ENCODE measurements at regions not wholly inside any gene's neighbourhood (a gene's known extent, or its start where the extent isn't known, plus 50 kb on each side); places are given as distances from the start of the nearest gene placed in this dataset.

DNA sequence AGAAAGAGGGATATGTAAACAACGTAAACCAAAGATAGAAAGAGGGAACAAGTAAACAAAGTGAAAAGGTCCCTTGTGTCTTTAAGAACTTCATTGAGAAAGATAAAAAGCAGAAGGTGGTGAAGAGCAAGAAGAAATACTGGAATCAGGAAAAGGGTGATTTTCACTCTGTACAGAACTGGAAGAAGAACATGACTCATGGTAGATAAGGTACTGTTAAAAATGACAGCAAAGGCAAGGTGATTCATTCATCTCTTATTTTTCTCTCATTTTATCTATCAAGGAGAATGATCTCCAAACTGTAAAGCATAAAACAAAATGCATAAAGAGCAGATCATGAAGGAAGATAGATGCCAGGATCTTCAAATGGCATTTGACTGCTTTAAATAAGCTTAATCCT is 724.6 kb upstream of the CELF4 start:
- H3K4me3 ChIP-seq (ENCODE audit: low read depth in 1 of 3, low read length in 3 of 3): no peak overlapping the region
- H3K9me3 ChIP-seq (ENCODE audit: control insufficient read depth in 4 of 4, low read length in 3 of 4): no peaks in the 10 kb centered on the region
- no peak for DNase-seq (ENCODE audit: low spot score)
- no peaks in the 10 kb centered on the region for H3K27me3 ChIP-seq (ENCODE audit: control insufficient read depth in 4 of 4, insufficient read depth in 4 of 4, low read length in 3 of 4)
- H3K4me1 ChIP-seq (ENCODE audit: control insufficient read depth in 4 of 4, insufficient read depth in 4 of 4, low read length in 3 of 4): no peaks in the 10 kb centered on the region
- WGBS: 63% methylated on average over 1 of the region's 1 CpG
- no peaks in the 10 kb centered on the region for H3K36me3 ChIP-seq (ENCODE audit: control insufficient read depth in 4 of 4, insufficient read depth in 3 of 4, low read depth in 1 of 4, low read length in 3 of 4)
- H3K27ac ChIP-seq (ENCODE audit: low read depth in 1 of 2, low read length in 2 of 2): no peak overlapping the region
- no peak overlapping the region for H3K9ac ChIP-seq (ENCODE audit: low read depth in 1 of 2, low read length in 2 of 2)
- TF ChIP-seq, protein P1, sequence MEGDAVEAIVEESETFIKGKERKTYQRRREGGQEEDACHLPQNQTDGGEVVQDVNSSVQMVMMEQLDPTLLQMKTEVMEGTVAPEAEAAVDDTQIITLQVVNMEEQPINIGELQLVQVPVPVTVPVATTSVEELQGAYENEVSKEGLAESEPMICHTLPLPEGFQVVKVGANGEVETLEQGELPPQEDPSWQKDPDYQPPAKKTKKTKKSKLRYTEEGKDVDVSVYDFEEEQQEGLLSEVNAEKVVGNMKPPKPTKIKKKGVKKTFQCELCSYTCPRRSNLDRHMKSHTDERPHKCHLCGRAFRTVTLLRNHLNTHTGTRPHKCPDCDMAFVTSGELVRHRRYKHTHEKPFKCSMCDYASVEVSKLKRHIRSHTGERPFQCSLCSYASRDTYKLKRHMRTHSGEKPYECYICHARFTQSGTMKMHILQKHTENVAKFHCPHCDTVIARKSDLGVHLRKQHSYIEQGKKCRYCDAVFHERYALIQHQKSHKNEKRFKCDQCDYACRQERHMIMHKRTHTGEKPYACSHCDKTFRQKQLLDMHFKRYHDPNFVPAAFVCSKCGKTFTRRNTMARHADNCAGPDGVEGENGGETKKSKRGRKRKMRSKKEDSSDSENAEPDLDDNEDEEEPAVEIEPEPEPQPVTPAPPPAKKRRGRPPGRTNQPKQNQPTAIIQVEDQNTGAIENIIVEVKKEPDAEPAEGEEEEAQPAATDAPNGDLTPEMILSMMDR (IDR thresholded peaks at IDR 0.05; ENCODE audit: low read depth, low read length, missing input control): no peak
- no peak for TF ChIP-seq GABPA (IDR thresholded peaks at IDR 0.05 in 1 of 2, conservative IDR thresholded peaks at IDR 0.05 in 1 of 2)
- TF ChIP-seq RXRA (IDR thresholded peaks at IDR 0.05): no peak
- TF ChIP-seq, protein P2, sequence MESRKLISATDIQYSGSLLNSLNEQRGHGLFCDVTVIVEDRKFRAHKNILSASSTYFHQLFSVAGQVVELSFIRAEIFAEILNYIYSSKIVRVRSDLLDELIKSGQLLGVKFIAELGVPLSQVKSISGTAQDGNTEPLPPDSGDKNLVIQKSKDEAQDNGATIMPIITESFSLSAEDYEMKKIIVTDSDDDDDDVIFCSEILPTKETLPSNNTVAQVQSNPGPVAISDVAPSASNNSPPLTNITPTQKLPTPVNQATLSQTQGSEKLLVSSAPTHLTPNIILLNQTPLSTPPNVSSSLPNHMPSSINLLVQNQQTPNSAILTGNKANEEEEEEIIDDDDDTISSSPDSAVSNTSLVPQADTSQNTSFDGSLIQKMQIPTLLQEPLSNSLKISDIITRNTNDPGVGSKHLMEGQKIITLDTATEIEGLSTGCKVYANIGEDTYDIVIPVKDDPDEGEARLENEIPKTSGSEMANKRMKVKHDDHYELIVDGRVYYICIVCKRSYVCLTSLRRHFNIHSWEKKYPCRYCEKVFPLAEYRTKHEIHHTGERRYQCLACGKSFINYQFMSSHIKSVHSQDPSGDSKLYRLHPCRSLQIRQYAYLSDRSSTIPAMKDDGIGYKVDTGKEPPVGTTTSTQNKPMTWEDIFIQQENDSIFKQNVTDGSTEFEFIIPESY (IDR thresholded peaks at IDR 0.05): no peak
- TF ChIP-seq, protein P3, sequence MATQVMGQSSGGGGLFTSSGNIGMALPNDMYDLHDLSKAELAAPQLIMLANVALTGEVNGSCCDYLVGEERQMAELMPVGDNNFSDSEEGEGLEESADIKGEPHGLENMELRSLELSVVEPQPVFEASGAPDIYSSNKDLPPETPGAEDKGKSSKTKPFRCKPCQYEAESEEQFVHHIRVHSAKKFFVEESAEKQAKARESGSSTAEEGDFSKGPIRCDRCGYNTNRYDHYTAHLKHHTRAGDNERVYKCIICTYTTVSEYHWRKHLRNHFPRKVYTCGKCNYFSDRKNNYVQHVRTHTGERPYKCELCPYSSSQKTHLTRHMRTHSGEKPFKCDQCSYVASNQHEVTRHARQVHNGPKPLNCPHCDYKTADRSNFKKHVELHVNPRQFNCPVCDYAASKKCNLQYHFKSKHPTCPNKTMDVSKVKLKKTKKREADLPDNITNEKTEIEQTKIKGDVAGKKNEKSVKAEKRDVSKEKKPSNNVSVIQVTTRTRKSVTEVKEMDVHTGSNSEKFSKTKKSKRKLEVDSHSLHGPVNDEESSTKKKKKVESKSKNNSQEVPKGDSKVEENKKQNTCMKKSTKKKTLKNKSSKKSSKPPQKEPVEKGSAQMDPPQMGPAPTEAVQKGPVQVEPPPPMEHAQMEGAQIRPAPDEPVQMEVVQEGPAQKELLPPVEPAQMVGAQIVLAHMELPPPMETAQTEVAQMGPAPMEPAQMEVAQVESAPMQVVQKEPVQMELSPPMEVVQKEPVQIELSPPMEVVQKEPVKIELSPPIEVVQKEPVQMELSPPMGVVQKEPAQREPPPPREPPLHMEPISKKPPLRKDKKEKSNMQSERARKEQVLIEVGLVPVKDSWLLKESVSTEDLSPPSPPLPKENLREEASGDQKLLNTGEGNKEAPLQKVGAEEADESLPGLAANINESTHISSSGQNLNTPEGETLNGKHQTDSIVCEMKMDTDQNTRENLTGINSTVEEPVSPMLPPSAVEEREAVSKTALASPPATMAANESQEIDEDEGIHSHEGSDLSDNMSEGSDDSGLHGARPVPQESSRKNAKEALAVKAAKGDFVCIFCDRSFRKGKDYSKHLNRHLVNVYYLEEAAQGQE (IDR thresholded peaks at IDR 0.05): no peak
- no peak for TF ChIP-seq RAD21 (IDR thresholded peaks at IDR 0.05)
- TF ChIP-seq HNF4G (IDR thresholded peaks at IDR 0.05): no peak
- TF ChIP-seq, protein P4, sequence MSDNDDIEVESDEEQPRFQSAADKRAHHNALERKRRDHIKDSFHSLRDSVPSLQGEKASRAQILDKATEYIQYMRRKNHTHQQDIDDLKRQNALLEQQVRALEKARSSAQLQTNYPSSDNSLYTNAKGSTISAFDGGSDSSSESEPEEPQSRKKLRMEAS (IDR thresholded peaks at IDR 0.05): no peak
- no peak for TF ChIP-seq JUND (IDR thresholded peaks at IDR 0.05)
- no peak for TF ChIP-seq NR2F2 (IDR thresholded peaks at IDR 0.05)
- TF ChIP-seq TAF1 (conservative IDR thresholded peaks at IDR 0.05): no peak
- TF ChIP-seq FOXA1 (IDR thresholded peaks at IDR 0.05): no peak
- no peak for TF ChIP-seq HNF4A (conservative IDR thresholded peaks at IDR 0.05)
- TF ChIP-seq FOXA2 (IDR thresholded peaks at IDR 0.05): no peak
- TF ChIP-seq EGR1 (IDR thresholded peaks at IDR 0.05; ENCODE audit: low read depth in 2 of 2): no peak
- TF ChIP-seq SP1 (IDR thresholded peaks at IDR 0.05): no peak
- TF ChIP-seq YY1 (IDR thresholded peaks at IDR 0.05): no peak
- TF ChIP-seq, protein P5, sequence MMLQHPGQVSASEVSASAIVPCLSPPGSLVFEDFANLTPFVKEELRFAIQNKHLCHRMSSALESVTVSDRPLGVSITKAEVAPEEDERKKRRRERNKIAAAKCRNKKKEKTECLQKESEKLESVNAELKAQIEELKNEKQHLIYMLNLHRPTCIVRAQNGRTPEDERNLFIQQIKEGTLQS (IDR thresholded peaks at IDR 0.05): no peak

All from liver (tissue), 8 donors.